HG03196 (cell line): ENCODE measurements at regions not wholly inside any gene's neighbourhood (a gene's known extent, or its start where the extent isn't known, plus 50 kb on each side); places are given as distances from the start of the nearest gene placed in this dataset.

Experiments used
- ATAC-seq: cut with Tn5 transposase; IDR thresholded peaks from one replicate; pipeline ENCODE4 v1.9.1; 2021; ENCODE audit not compliant: unreplicated experiment

DNA sequence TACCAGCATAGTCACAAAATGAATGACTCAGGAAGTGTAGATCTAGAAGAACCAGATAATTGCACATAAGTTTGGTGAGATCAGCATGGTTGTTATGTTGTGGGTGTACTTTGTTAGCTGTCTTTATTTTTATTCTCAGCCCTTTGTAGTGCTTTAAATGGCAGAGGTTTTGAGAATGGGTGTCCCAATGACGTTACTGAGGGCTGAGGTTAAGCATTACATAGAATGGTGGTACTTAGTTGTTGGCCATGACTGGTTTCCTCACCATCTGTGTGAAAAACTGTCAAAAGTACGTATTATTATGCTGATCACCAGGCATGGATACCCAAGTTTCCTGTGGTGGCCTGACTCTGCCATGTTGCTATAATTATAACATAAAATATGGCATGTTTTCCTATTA lies 165.8 kb downstream of the UBE2E3 start:
- ATAC-seq = no peak

DNA sequence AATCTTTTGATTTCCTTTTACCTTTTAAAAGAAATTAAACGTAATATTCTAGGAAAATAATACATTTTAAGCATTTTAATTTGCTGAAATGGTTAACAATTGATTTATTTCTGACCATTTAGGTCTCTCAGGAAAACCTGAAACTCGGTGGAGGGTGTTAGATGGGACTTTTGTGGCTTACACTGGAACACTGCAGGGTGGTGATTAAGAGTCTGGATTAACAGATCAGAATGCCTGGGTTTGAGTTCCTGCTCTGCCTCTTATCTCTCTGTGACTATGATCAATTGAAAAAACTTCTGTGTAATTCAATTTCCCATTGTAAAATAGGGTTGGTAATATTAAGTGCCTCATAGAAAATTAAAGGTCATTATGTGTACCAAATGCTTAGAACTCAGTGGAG lies 168.7 kb downstream of the UBE2E3 start:
- no peak for ATAC-seq

DNA sequence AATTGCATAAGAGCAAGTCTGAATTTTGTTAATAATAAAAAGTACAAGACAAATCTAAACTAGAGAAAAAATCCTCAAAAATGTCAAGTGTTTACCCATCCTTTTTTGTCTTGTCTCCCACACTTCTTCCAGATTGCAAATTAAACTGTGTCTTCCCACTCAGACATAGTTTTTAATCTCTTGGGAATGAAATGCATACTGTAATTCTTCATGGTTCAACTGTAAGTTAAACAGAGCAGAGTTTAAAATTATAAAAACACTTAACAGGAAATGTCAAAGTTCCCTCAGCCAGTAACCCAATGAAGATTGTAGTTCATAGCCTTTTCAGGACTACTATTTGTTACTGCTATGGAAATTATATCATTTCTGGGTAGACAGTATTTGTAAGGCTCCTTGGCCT lies 171.8 kb downstream of the UBE2E3 start:
- no peak for ATAC-seq

DNA sequence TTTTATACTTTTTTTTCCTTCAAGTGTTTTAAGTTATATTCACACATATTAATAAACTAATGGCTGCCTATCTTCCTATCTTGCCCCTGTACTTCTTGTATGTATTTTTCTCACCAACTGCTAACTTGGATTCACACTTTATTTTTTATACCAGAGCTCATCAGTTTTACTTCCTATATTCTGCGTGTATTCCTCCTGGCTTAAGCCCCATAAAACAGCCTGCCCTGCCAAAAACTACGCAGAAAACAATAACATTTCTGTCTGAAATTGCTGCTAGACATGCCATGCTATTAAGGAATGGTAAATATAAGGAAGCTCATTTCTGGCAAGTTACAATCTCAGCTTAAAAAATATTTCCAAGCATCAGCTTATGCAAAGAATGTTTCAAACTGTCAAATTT lies 172.3 kb downstream of the UBE2E3 start:
- ATAC-seq = no peak

DNA sequence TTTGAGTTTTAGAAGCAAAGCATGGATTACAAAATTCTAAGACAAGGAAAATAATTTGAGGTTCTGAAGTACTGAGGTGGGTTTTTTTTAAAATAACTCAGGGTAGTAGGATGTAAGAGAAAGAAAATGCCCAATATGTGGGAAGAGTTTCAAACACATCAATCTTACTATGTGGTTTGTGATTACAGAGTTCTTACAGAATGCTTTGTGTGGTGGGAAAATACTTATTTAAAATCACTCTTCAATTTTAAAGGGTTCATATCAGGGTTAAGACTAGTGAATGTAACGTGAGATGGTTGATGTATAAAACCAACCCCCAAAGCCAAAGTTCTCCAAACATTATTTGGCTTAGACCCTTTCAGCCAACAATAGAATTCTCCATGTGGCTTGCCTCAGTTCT lies 173.5 kb downstream of the UBE2E3 start:
- ATAC-seq = no peak

DNA sequence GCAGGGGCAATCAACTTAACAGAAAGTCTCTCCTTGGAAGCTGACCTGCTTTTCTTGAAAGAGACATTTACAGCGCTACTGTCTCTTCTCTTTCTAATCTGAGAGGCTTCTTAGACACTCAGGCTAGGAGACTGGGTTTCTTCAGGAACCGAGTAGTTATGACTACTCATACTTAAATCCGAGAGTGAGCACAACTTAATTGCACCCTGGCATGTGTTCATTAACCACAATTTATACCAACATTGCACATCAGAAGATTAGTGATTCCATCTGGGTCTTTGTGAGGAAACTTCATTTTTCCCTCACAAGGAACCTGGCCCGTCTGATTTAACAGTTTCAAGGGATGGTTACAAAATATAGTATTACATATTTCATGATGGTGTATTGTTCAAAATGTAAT lies 176.9 kb downstream of the UBE2E3 start:
- ATAC-seq = no peak

DNA sequence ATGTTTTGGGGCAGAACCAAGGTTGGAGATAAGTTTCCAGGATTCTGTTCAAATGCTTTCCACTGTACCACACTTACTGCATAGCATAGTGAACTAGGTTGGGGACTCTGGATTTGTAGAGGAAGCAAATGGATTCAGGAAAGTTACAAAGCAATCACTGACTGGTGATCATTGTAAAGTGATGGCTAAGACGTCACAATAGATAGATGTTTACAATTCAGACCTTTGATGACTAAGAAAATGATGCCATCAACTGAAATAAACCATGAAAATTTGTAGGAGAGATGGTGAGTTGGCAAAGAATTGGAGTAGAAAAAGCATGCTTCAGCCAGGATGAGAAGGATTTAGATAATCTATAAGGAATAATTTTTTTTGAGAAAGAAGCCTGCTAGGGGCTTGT lies 178.0 kb downstream of the UBE2E3 start:
- ATAC-seq = no peak

DNA sequence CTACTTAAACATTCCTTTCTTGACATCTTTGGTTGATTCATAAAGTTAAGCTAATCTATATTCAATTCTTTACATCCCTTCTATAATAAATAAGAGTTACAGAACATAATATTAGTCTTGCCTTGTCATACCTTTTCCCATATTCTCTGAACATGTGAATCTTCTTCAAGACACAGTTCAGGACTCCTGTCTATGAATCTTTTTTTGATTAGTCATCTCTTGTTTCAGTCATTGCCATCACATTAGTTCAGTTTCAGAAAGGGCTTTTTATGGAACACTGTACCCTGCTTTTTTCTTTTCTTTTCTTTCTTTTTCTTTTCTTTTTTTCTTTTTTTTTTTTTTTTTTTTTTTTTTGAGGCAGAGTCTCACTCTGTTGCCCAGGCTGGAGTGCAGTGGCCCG lies 181.2 kb downstream of the UBE2E3 start:
- ATAC-seq = no peak

DNA sequence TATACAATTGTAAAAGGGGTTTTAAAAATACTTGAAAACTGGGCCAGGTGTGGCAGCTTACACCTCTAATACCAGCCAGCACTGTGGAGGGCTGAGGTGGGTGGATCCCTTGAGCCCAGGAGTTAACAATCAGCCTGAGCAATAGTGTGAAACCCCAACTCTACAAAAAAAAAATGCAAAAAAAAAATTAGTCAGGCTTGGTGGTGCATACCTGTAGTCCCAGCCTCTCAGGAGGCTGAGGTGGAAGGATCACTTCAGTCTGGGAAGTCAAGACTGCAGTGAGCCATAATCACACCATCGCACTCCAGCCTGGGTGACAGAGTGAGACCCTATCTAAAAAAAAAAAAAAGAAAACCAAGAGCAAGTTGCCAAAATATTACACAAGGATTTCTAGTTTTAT lies 182.7 kb downstream of the UBE2E3 start:
- peak; percentile 31 for ATAC-seq

DNA sequence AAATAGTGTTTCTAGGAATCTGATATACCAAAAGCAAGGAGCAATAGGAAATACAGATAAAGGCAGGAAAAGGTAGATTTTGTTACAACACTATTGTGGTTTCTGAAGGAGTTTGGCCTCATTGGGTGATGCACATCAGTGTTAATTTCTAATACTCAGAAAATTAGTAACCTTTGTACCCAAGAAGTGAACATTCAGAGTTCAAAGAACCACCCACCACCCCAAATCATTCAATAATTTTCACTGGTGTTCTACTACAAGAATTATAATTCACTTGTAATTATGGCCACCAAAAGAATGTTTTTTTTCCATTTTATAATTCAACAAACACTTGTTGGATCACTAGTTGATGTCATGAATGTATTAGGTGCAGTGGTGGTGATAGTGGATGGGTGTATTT lies 183.3 kb downstream of the UBE2E3 start:
- ATAC-seq = no peak

DNA sequence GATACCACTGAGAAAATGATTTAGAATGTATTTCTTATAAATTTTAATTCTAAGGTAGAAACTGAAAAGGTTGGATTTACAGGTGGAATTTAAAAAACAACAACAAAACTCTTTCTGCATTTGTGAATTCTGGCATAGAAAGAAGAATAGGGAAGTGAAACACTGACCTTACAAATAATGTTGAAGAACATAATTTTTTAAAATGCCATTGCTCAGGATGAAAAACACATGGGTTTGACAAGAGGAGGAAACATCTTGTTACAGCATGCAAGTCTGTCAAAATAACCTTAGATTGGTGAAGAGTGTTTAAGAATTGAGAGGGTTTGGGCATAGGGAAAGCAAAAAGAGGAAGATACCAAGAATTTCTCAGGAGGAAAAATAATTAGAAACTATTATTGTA lies 184.3 kb downstream of the UBE2E3 start:
- no peak for ATAC-seq

DNA sequence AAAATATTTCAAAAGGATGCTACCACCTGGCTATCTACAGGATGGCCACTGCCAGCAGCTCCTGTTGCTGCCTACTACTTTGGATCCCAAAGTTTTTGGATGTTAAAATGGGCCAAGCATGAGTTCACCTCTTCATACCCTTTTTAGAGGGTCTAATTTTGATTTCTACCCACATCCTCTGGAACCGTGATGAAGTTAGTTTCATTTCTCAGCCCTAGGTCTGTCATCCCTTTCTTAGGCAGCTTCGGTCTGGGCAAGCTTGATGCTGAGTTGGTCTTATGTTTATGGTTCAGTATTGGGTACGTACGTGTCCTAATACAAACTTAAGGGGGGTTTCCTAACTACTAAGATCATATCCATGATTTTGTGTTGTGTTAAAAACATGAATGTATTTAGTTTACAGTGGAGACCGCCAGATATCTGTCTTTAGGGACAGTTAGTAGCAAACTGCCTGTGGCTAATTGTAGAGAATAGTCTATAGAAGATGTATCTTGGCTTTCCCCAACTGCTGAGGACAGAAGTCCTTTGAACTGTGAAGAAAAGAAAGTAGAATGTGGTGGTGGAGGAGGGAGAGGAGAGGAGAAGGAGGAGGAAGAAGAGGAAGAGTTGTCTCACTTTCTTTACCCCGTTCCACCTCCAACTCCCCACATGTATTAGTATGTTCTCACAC lies 184.9 kb downstream of the UBE2E3 start:
- ATAC-seq = peak; percentile 63

DNA sequence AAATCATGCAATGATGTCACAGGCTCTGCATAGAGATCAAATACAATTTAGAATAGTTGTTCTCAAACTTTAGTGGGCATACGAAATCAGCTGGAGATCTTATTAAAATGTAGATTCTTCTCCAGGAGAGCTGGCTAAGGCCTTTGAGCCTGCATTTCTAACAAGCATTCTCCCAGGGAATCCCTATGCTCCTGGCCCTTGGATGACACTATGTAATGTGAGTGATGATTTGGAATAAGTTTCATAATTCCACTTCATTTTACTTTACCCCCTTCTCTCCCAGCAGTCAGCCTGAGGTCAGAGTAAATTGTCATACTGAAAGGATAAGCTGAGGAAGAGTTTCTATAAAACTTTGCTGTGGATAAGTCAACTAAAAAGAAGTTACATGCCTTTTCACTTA lies 189.1 kb downstream of the UBE2E3 start:
- ATAC-seq = no peak

DNA sequence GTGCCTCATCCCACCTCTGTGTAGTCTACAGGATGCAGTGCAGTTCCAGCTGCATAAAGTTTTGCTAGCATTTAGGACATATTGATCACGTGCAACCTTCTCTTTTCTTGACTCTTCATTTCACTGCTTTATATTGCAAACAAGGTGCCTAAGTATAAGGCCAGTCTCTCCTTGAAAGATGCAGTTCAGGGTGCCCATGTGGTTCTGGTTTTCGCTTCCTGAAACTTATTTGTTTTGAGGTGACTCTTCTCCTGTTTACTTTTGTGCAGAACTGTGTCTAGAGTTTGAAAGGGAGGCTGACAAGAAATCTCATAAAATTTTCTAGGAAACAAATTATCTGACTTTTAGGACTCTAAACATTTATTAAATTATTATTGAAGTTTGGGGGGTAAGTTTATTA lies 189.9 kb downstream of the UBE2E3 start:
- ATAC-seq = no peak

DNA sequence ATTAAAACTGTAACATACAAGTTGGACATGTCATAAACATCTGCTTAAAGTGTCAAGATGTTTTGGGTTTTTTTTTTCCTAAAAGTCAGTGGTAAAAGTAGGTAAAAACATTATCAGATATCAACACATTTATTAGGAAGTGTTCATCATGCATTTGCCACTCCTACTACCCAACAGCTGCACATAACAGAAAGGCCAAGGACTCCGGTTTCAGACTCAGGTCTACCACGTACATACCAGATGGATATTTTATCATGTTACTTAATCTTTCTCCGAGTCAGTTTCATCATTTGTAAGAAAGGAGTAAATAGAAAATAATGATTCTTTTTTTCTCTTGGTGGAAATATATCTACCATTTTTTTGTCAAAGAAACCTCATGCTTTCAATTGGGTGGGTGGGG lies 192.3 kb downstream of the UBE2E3 start:
- ATAC-seq = no peak

DNA sequence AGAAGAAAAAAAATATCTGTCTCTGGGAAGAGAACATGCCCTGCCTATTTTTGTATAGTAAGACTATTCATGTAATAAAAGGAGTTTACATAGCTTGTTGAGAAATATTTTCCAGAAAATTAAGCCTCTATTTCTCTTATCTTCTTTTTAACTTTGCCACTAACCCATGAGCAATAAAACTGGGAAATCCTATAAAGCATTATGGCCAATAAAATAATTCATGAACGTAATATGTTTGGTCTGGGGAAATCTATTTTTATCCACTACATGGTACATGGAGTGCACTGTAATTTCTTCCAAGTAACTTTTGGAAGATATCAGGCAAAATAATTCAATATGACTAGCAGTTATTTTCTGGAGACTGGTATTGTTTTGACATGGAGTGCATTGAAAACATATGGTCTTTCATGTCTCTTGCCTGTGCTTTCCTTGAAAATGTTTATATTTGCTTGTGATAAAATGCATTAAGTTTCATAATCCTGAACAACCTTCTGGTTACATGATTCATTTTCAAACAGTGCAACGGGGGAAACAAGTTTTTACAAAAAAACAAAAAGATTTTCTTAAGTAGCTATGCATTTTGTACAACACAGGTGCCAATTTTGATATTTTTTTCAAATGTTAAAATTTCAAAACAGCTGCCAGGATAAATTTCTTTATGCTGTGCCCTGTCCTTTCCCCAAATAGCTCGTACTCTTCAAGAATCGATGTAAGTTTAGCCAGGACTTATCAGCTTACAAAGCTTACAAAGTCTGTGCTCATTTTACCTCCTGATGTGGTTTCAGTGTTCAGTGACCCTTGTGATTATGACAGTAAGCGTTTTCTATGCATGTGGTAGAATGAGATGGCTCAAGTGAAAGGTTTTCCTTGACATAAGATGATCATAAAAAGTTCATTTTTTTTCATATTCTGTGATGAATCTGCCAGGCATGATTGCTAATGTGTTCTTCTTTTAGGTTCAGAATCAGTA lies 194.5 kb downstream of the UBE2E3 start:
- ATAC-seq = no peak

DNA sequence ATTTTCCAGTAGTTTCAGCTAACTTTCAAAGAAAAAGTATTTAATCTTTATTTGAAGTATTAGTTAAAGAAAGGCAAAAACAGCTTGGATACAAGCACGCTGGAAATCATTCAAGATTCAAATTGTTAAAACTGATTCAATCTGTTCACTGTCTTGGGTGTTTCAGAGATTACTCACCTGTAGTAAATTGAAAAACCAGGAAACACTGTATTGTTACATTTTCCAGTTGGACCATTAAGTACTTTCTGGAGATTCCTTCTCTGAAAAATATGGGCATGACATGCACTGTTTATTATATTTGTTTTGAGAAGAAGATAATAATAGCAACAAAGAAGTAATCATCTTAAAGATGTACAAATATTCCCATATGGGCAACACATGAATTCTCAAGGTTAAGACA lies 196.1 kb downstream of the UBE2E3 start:
- ATAC-seq = no peak

DNA sequence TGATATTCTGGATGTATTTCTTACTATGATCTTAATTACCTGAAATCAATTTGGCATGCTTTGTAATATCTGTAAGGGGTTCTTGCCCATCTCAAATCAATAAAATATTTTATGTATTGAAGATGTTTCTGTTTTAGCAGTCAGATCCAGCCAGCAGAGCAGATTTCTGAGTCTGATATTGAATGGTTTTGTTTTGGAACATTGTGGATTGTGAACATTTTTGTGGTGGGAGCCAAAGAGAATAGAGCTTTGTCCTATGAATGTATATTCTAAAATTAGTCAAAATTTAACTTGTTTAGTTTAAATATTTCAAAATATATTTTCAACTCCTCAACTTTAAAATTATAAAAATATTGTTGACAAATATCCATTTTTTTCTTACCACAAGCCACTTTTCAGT lies 197.0 kb downstream of the UBE2E3 start:
- ATAC-seq = no peak

DNA sequence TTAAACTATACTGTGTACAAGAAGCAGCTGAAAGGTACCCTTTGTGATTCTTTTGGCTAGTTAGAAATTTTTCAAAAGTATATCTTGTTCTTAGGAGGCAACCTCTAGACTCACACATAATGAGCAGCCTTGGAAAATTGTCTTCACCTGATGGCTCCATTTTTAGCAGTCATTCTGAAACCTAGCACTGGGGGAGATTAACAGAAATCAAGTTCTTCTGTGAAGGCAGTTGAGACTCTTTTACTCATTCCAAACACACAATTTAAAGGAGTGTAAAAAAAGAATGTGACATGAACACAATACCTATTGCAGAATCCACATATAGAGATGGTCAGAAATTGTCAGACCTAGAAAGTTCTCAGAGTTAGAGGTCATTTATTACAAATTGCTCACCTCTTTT lies 197.7 kb downstream of the UBE2E3 start:
- ATAC-seq = no peak

DNA sequence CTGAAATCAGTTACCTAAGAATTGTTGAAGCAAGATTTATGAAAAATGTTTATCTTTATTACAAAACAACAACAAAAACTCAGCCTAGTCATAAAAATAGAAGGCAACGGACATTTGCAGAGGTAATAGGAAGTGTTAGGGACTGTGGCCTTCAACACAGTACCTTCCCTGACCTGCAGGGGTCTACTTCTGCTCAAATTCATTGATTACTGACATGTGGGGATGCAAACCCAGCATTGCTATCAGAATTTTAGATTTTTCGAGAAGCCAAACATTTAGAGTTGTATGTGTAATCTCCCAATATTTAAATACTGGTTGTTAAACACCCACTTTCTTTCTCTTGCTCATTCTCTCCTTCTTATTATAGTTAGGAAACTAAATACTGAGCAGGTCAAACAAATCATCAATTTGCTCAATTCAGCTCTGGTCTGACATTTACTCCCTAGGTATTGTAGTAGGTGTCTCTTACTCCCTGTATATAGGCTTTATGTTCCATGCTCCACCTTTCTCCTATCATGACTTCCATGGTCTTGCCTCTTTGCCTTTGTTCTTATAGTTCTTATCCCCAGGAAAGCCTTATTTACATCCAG lies 198.5 kb downstream of the UBE2E3 start:
- no peak for ATAC-seq

DNA sequence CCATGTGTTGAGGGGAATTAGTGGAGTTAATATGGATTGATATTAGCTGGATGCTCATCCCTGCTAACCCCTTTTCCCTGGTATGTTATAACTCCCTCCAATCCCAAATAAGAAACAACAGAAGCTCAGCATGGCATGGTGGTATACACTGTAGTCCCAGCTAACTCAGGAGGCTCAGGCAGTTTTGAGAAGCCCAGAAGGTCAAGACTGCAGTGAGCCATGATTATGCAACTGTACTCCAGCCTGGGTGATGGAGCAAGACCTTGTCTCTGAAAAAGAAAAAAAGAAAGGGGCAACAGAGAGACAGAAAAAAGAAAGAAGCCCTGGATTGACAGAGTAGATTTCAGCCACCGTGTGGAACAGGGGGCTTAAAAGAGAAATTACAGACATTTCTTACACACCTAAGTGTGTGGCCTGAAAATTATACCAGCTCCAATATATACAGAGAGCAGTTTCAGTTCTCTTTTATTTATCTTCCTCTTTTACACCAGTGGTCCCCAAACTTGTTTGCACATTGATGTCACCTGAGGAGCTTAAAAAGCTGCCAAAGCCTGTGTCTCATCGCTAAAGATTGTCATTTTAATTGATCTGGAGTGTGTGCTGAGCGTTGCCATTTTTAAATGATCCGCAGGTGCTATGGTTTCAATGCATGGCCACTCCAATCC lies 203.6 kb downstream of the UBE2E3 start:
- ATAC-seq = peak; percentile 96

DNA sequence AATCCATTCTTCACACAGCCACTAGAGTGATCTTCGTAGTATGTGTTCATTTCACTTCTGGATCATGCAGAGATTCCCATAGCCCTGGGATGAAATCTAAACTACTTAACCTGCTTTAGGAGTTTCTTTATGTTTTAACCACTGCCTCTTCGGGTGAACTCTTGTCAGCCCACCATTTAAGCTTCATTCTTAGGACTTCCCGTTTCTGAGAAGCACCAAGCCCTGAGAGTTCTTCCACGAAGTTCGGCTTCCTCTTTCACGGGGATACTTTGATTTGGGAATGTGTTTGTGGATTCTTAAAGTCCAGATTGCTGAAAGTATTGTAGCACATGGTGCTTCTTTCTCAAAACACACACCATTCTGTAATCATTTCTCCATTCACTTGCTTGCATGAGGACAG lies 205.0 kb downstream of the UBE2E3 start:
- ATAC-seq = no peak
